Cardiac muscle cell (in vitro differentiated cells and primary cell): ENCODE measurements at regions not wholly inside any gene's neighbourhood (a gene's known extent, or its start where the extent isn't known, plus 50 kb on each side); places are given as distances from the start of the nearest gene placed in this dataset.

Experiments
- DNase-seq, 2 donors: peaks; one replicate each; pipeline versions ENCODE4 v3.0.0 to v3.0.0-alpha.2; 2010 to 2017; ENCODE audit warnings: low read depth in 1 of 2, low spot score in 1 of 2
- H3K27ac ChIP-seq: fragments of 200-600 bp; sonication (generic); 2 replicates; pipeline ENCODE4 v1.5.1; 2016
- H3K27me3 ChIP-seq: fragments of 200-600 bp; sonication (generic); 2 replicates; pipeline ENCODE4 v1.6.0; 2016; ENCODE audit warnings: control low read depth
- H3K36me3 ChIP-seq: fragments of 200-600 bp; sonication (generic); 2 replicates; pipeline ENCODE4 v1.5.1; 2016; ENCODE audit warnings: control low read depth
- H3K4me1 ChIP-seq: fragments of 200-600 bp; sonication (generic); 2 replicates; pipeline ENCODE4 v1.8.1; 2017; ENCODE audit warnings: low read depth, mild to moderate bottlenecking, mixed run types
- H3K4me3 ChIP-seq: fragments of 200-600 bp; sonication (generic); 2 replicates; pipeline ENCODE4 v1.5.1; 2016; ENCODE audit warnings: mild to moderate bottlenecking
- H3K9me3 ChIP-seq: fragments of 200-600 bp; sonication (generic); 2 replicates; pipeline ENCODE4 v1.5.1; 2017; ENCODE audit warnings: low read depth, mild to moderate bottlenecking, control low read depth
- CTCF ChIP-seq: IDR thresholded peaks from 2 replicates; pipeline ENCODE4 v1.5.1; 2012; ENCODE audit warnings: low read depth, mild to moderate bottlenecking, low read length

GRCh38 chr5:25387953-25388352 lies 743.2 kb upstream of the CDH10 start:
- H3K4me3 ChIP-seq, result no peak overlapping the region
- TF ChIP-seq CTCF, result no peak
- H3K4me1 ChIP-seq, result no peaks in the 10 kb centered on the region
- no peak overlapping the region for H3K27ac ChIP-seq
- H3K9me3 ChIP-seq, result no peaks in the 10 kb centered on the region
- no peaks in the 10 kb centered on the region for H3K27me3 ChIP-seq
- no peak for DNase-seq
- no peaks in the 10 kb centered on the region for H3K36me3 ChIP-seq

- Histone ChIP-seq H3K27me3 (no peaks in the 10 kb centered on the region), H3K4me1 (no peaks in the 10 kb centered on the region), H3K36me3 (no peaks in the 10 kb centered on the region), H3K4me3 (no peak overlapping the region), H3K9me3 (no peaks in the 10 kb centered on the region), H3K27ac (no peak overlapping the region)
- no peak for DNase-seq
- TF ChIP-seq CTCF, result no peak
Measured at GRCh38 chr5:25362799-25363198, 718.0 kb upstream of the CDH10 start.

- Histone ChIP-seq H3K36me3 (no peaks in the 10 kb centered on the region), H3K9me3 (no peaks in the 10 kb centered on the region), H3K27me3 (no peaks in the 10 kb centered on the region), H3K4me3 (no peak overlapping the region), H3K4me1 (no peaks in the 10 kb centered on the region), H3K27ac (no peak overlapping the region)
- no peak for TF ChIP-seq CTCF
- DNase-seq, result no peak
Measured at GRCh38 chr5:25358919-25359318, 714.1 kb upstream of the CDH10 start.

- no peak overlapping the region for H3K27ac ChIP-seq
- H3K4me3 ChIP-seq, result no peak overlapping the region
- H3K36me3 ChIP-seq, result no peaks in the 10 kb centered on the region
- no peaks in the 10 kb centered on the region for H3K4me1 ChIP-seq
- TF ChIP-seq CTCF, result no peak
- H3K27me3 ChIP-seq, result no peaks in the 10 kb centered on the region
- H3K9me3 ChIP-seq, result no peaks in the 10 kb centered on the region
- no peak for DNase-seq
Measured at GRCh38 chr5:25357605-25358004, 712.8 kb upstream of the CDH10 start.

- H3K4me1 ChIP-seq, result no peaks in the 10 kb centered on the region
- no peaks in the 10 kb centered on the region for H3K27me3 ChIP-seq
- H3K9me3 ChIP-seq, result no peaks in the 10 kb centered on the region
- no peak for DNase-seq
- no peak for TF ChIP-seq CTCF
- H3K36me3 ChIP-seq, result no peaks in the 10 kb centered on the region
- H3K4me3 ChIP-seq, result no peak overlapping the region
- H3K27ac ChIP-seq, result no peak overlapping the region
Measured at GRCh38 chr5:25349746-25350145, 705.0 kb upstream of the CDH10 start.

GRCh38 chr5:25345240-25345771 lies 700.5 kb upstream of the CDH10 start:
- DNase-seq, result no peak
- no peaks in the 10 kb centered on the region for H3K4me1 ChIP-seq
- no peaks in the 10 kb centered on the region for H3K36me3 ChIP-seq
- H3K9me3 ChIP-seq, result no peaks in the 10 kb centered on the region
- no peak overlapping the region for H3K4me3 ChIP-seq
- no peak overlapping the region for H3K27ac ChIP-seq
- no peaks in the 10 kb centered on the region for H3K27me3 ChIP-seq
- TF ChIP-seq CTCF, result no peak
